HG02588 (cell line): ENCODE measurements at regions not wholly inside any gene's neighbourhood (a gene's known extent, or its start where the extent isn't known, plus 50 kb on each side); places are given as distances from the start of the nearest gene placed in this dataset.

Experiments used
- ATAC-seq: cut with Tn5 transposase; IDR thresholded peaks from one replicate; pipeline ENCODE4 v1.9.1; 2021; ENCODE audit warnings: mild to moderate bottlenecking, moderate library complexity; ENCODE audit not compliant: unreplicated experiment

- no peak for ATAC-seq
Observed at GRCh38 chr20:40495956-40496355, 193.1 kb downstream of the MAFB start.

- no peak for ATAC-seq
Observed at GRCh38 chr20:40494248-40494647, 194.8 kb downstream of the MAFB start.

GRCh38 chr20:40493549-40493948 lies 195.5 kb downstream of the MAFB start:
- ATAC-seq, result no peak

- no peak for ATAC-seq
Observed at GRCh38 chr20:40493071-40493470, 196.0 kb downstream of the MAFB start.

- no peak for ATAC-seq
Observed at GRCh38 chr20:40491009-40491590, 197.9 kb downstream of the MAFB start.

- ATAC-seq, result no peak
Observed at GRCh38 chr20:40489886-40490285, 199.2 kb downstream of the MAFB start.

GRCh38 chr20:40488401-40488800 lies 200.6 kb downstream of the MAFB start:
- ATAC-seq, result no peak

GRCh38 chr20:40486297-40486696 lies 202.7 kb downstream of the MAFB start:
- no peak for ATAC-seq

GRCh38 chr20:40481743-40482458 lies 207.1 kb downstream of the MAFB start:
- no peak for ATAC-seq

- no peak for ATAC-seq
Observed at GRCh38 chr20:40481337-40481736, 207.7 kb downstream of the MAFB start.

GRCh38 chr20:40477805-40478204 lies 211.2 kb downstream of the MAFB start:
- no peak for ATAC-seq

GRCh38 chr20:40476461-40476860 lies 212.6 kb downstream of the MAFB start:
- ATAC-seq, result no peak

GRCh38 chr20:40472905-40473304 lies 216.1 kb downstream of the MAFB start:
- ATAC-seq, result no peak

- ATAC-seq, result no peak
Observed at GRCh38 chr20:40471261-40471629, 217.8 kb downstream of the MAFB start.

GRCh38 chr20:40470445-40471260 lies 218.4 kb downstream of the MAFB start:
- no peak for ATAC-seq

- no peak for ATAC-seq
Observed at GRCh38 chr20:40468759-40469158, 220.3 kb downstream of the MAFB start.

- no peak for ATAC-seq
Observed at GRCh38 chr20:40467703-40468411, 221.2 kb downstream of the MAFB start.

- ATAC-seq, result no peak
Observed at GRCh38 chr20:40467067-40467466, 222.0 kb downstream of the MAFB start.

GRCh38 chr20:40464731-40465208 lies 224.3 kb downstream of the MAFB start:
- no peak for ATAC-seq

GRCh38 chr20:40463171-40463570 lies 225.9 kb downstream of the MAFB start:
- ATAC-seq, result no peak

GRCh38 chr20:40462566-40462965 lies 226.5 kb downstream of the MAFB start:
- no peak for ATAC-seq
